ENCODE measurements at regions not wholly inside any gene's neighbourhood (a gene's known extent, or its start where the extent isn't known, plus 50 kb on each side); places are given as distances from the start of the nearest gene placed in this dataset.

DNA sequence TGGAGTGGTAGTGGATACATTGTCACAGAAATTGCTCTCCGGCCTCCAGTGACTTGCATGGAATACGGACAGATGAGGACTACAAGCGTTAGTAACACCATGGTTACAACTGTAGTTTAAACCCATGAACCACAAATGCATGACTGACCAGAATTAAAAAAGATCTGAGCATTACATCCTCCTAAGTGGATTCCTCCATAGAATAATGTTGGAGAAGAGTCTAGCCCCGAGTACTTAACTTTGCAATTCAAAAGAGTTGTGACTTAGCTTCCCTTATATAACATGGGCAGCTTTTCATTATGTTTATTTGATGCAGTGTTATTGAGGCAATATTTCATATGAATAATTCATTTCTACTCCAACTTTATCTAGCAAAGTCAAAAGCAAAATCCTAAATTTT, 457.2 kb upstream of the TMPO start:
- Histone ChIP-seq H3K4me1 (replicated peaks) (no peaks in the 10 kb centered on the region), H3K9me3 (no peaks in the 10 kb centered on the region), H3K27me3 (replicated peaks; ENCODE audit: insufficient read depth) (no peaks in the 10 kb centered on the region), H3K36me3 (no peaks in the 10 kb centered on the region), H3K4me3 (no peak overlapping the region), H3K27ac (no peak overlapping the region)
- intact Hi-C loops (cut with DNase I): no loop called here
- no peak for TF ChIP-seq POLR2AphosphoS5 (IDR thresholded peaks at IDR 0.05)
- TF ChIP-seq, protein P1, sequence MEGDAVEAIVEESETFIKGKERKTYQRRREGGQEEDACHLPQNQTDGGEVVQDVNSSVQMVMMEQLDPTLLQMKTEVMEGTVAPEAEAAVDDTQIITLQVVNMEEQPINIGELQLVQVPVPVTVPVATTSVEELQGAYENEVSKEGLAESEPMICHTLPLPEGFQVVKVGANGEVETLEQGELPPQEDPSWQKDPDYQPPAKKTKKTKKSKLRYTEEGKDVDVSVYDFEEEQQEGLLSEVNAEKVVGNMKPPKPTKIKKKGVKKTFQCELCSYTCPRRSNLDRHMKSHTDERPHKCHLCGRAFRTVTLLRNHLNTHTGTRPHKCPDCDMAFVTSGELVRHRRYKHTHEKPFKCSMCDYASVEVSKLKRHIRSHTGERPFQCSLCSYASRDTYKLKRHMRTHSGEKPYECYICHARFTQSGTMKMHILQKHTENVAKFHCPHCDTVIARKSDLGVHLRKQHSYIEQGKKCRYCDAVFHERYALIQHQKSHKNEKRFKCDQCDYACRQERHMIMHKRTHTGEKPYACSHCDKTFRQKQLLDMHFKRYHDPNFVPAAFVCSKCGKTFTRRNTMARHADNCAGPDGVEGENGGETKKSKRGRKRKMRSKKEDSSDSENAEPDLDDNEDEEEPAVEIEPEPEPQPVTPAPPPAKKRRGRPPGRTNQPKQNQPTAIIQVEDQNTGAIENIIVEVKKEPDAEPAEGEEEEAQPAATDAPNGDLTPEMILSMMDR (IDR thresholded peaks at IDR 0.05): no peak
- no peak for TF ChIP-seq POLR2A (IDR thresholded peaks at IDR 0.05)
- DNase-seq (ENCODE audit: low spot score): no peak
- WGBS: 100% methylated on average over 4 of the region's 4 CpGs

DNA sequence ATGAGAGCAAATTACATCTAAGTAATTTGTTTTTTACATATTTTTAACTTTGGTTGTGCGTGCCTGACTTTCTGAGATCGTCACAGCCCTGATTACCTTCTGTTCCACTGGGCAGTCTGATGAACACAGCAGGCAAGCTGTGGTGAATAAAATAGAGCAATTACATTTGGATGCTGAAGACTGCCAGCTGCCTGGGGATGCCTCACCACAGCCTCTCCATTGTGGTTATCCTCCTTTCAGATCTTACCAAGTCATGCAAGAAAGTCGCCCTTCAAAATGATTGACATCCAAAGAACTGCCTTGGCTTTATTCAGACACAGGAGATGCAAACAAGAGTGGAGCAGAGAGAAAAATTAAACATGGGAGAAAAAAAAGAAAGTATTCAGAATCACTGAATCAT, 456.6 kb upstream of the TMPO start:
- H3K4me1 ChIP-seq (replicated peaks): no peaks in the 10 kb centered on the region
- TF ChIP-seq POLR2A (IDR thresholded peaks at IDR 0.05) (no peak), POLR2AphosphoS5 (IDR thresholded peaks at IDR 0.05) (no peak)
- TF ChIP-seq, protein P1 (IDR thresholded peaks at IDR 0.05): no peak
- no peak overlapping the region for H3K27ac ChIP-seq
- no peak overlapping the region for H3K4me3 ChIP-seq
- DNase-seq (ENCODE audit: low spot score): no peak
- intact Hi-C loops (cut with DNase I): no loop called here
- H3K9me3 ChIP-seq: no peaks in the 10 kb centered on the region
- no peaks in the 10 kb centered on the region for H3K27me3 ChIP-seq (replicated peaks; ENCODE audit: insufficient read depth)
- no peaks in the 10 kb centered on the region for H3K36me3 ChIP-seq
- 95% methylated on average over 3 of the region's 3 CpGs for WGBS

- intact Hi-C loops (cut with DNase I): no loop called here
- 95% methylated on average over 2 of the region's 2 CpGs for WGBS
- no peak overlapping the region for H3K4me3 ChIP-seq
- H3K9me3 ChIP-seq: no peaks in the 10 kb centered on the region
- no peaks in the 10 kb centered on the region for H3K36me3 ChIP-seq
- no peaks in the 10 kb centered on the region for H3K27me3 ChIP-seq (replicated peaks; ENCODE audit: insufficient read depth)
- no peaks in the 10 kb centered on the region for H3K4me1 ChIP-seq (replicated peaks)
- DNase-seq (ENCODE audit: low spot score): no peak
- H3K27ac ChIP-seq: no peak overlapping the region
- TF ChIP-seq, protein P1 (IDR thresholded peaks at IDR 0.05): no peak
- TF ChIP-seq POLR2A (IDR thresholded peaks at IDR 0.05): no peak
- TF ChIP-seq POLR2AphosphoS5 (IDR thresholded peaks at IDR 0.05): no peak
These were observed 455.6 kb upstream of the TMPO start for GRCh38 chr12:98059659-98060343.

GRCh38 chr12:98060411-98060810, 455.0 kb upstream of the TMPO start:
- WGBS: 37% methylated on average over 1 of the region's 1 CpG
- no peak for DNase-seq (ENCODE audit: low spot score)
- TF ChIP-seq, protein P1 (IDR thresholded peaks at IDR 0.05): no peak
- TF ChIP-seq POLR2A (IDR thresholded peaks at IDR 0.05) (no peak), POLR2AphosphoS5 (IDR thresholded peaks at IDR 0.05) (no peak)

More at GRCh38 chr12:98060411-98060810, 455.0 kb upstream of the TMPO start:
- H3K27me3 ChIP-seq (replicated peaks; ENCODE audit: insufficient read depth): no peaks in the 10 kb centered on the region
- no peak overlapping the region for H3K27ac ChIP-seq
- H3K9me3 ChIP-seq: no peaks in the 10 kb centered on the region
- H3K4me3 ChIP-seq: no peak overlapping the region
- intact Hi-C loops (cut with DNase I): no loop called here
- no peaks in the 10 kb centered on the region for H3K4me1 ChIP-seq (replicated peaks)
- H3K36me3 ChIP-seq: no peaks in the 10 kb centered on the region
